Natural killer cell (primary cell): ENCODE measurements at regions not wholly inside any gene's neighbourhood (a gene's known extent, or its start where the extent isn't known, plus 50 kb on each side); places are given as distances from the start of the nearest gene placed in this dataset.
"Not testable (repeated sequence)": the region's sequence is repeated elsewhere in the genome, so short reads cannot be mapped to it uniquely, and the experiment has no call there.

Experiments
- ATAC-seq, 3 donors: fragments of 150-1000 bp in 2 of 3; fragments of 200-7000 bp in 1 of 3; cut with Tn5 transposase; 1 replicate in 1 of 3; 2 replicates in 2 of 3; pipeline ENCODE4 v1.10.0; 2021; ENCODE audit warnings: mild to moderate bottlenecking in 2 of 3, moderate library complexity in 2 of 3
- DNase-seq, 2 donors: peaks; one replicate each; pipeline versions ENCODE4 v3.0.0 to v3.0.0-alpha.2; 2013 to 2021; ENCODE audit warnings: mixed read lengths in 1 of 2
- H3K27ac ChIP-seq: one replicate; pipeline ENCODE4 v1.5.1; 2013; ENCODE audit warnings: mild to moderate bottlenecking, low read length
- H3K27me3 ChIP-seq: one replicate; pipeline ENCODE4 v1.6.1; 2013; ENCODE audit warnings: low read length; ENCODE audit not compliant: control insufficient read depth, insufficient read depth
- H3K36me3 ChIP-seq: one replicate; pipeline ENCODE4 v1.6.1; 2013; ENCODE audit warnings: low read length; ENCODE audit not compliant: control insufficient read depth, insufficient read depth
- H3K4me1 ChIP-seq: one replicate; pipeline ENCODE4 v1.6.1; 2013; ENCODE audit warnings: low read length; ENCODE audit not compliant: control insufficient read depth, insufficient read depth
- H3K4me3 ChIP-seq: one replicate; pipeline ENCODE4 v1.5.1; 2013; ENCODE audit warnings: low read length
- H3K9me3 ChIP-seq: one replicate; pipeline ENCODE4 v1.6.1; 2013; ENCODE audit warnings: low read length; ENCODE audit not compliant: control insufficient read depth, insufficient read depth
- H3K27ac Mint-ChIP-seq, 2 donors: one replicate each; pipeline ENCODE4 v1.8.0; 2022; ENCODE audit warnings: mild to moderate bottlenecking in 2 of 2, mixed read lengths in 2 of 2, moderate library complexity in 1 of 2
- H3K27me3 Mint-ChIP-seq, 2 donors: one replicate each; pipeline ENCODE4 v1.8.0; 2022; ENCODE audit warnings: low read depth in 2 of 2, mixed read lengths in 2 of 2
- H3K36me3 Mint-ChIP-seq: one replicate; pipeline ENCODE4 v1.8.0; 2022; ENCODE audit warnings: mixed read lengths
- H3K4me1 Mint-ChIP-seq, 2 donors: one replicate each; pipeline ENCODE4 v1.8.0; 2022; ENCODE audit warnings: mixed read lengths in 2 of 2
- H3K4me3 Mint-ChIP-seq: one replicate; pipeline ENCODE4 v1.8.0; 2022; ENCODE audit warnings: mild to moderate bottlenecking, moderate library complexity, mixed read lengths
- H3K9me3 Mint-ChIP-seq, 2 donors: one replicate each; pipeline ENCODE4 v1.8.0; 2022; ENCODE audit warnings: mixed read lengths in 2 of 2
- WGBS: methylation state at CpG from one replicate; pipeline ENCODE4 v1.1.7; 2013; ENCODE audit warnings: missing lambda C conversion rate; ENCODE audit not compliant: insufficient coverage; 5-methylcytosine and 5-hydroxymethylcytosine counted together
- intact Hi-C: fragments of 100-400 bp; cut with micrococcal nuclease; formaldehyde crosslinking; loops from one replicate; pipeline ENCODE4 v1.14.2; 2022
- TF ChIP-seq, protein P1 (sequence below): fragments of 200-600 bp; IDR thresholded peaks from one replicate; pipeline ENCODE4 v1.8.0; 2022; ENCODE audit warnings: antibody characterized with exemption

- Mint-ChIP-seq H3K4me3 (no peak overlapping the region), H3K27ac (no peak overlapping the region), H3K36me3 (no peaks in the 10 kb centered on the region), H3K27me3 (peaks cover 3 to 13% of the 10 kb centered on the region in 2 donors), H3K9me3 (no peaks in the 10 kb centered on the region), H3K4me1 (peaks cover 9 to 10% of the 10 kb centered on the region in 2 donors)
- WGBS: 95% methylated on average over 3 of the region's 3 CpGs
- Histone ChIP-seq H3K4me1 (no peaks in the 10 kb centered on the region), H3K4me3 (no peak overlapping the region), H3K36me3 (no peaks in the 10 kb centered on the region), H3K9me3 (no peaks in the 10 kb centered on the region), H3K27me3 (no peaks in the 10 kb centered on the region), H3K27ac (no peak overlapping the region)
- no peak for ATAC-seq
- TF ChIP-seq, protein P1, sequence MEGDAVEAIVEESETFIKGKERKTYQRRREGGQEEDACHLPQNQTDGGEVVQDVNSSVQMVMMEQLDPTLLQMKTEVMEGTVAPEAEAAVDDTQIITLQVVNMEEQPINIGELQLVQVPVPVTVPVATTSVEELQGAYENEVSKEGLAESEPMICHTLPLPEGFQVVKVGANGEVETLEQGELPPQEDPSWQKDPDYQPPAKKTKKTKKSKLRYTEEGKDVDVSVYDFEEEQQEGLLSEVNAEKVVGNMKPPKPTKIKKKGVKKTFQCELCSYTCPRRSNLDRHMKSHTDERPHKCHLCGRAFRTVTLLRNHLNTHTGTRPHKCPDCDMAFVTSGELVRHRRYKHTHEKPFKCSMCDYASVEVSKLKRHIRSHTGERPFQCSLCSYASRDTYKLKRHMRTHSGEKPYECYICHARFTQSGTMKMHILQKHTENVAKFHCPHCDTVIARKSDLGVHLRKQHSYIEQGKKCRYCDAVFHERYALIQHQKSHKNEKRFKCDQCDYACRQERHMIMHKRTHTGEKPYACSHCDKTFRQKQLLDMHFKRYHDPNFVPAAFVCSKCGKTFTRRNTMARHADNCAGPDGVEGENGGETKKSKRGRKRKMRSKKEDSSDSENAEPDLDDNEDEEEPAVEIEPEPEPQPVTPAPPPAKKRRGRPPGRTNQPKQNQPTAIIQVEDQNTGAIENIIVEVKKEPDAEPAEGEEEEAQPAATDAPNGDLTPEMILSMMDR: no peak
- no peak for DNase-seq
- intact Hi-C loops: no loop called here
These were observed 127.3 kb upstream of the TUT7 start for GRCh38 chr9:86481466-86481865.

- no CpG with 5 or more reads among the region's 1 CpG for WGBS
- H3K27me3 Mint-ChIP-seq: peaks cover 8 to 36% of the 10 kb centered on the region in 2 donors
- H3K4me1 ChIP-seq, H3K36me3 Mint-ChIP-seq, H3K36me3 ChIP-seq, H3K4me1 Mint-ChIP-seq, intact Hi-C loops, H3K9me3 Mint-ChIP-seq, H3K27me3 ChIP-seq, H3K27ac Mint-ChIP-seq, H3K9me3 ChIP-seq, DNase-seq, H3K27ac ChIP-seq, ATAC-seq, H3K4me3 ChIP-seq, H3K4me3 Mint-ChIP-seq: not testable (repeated sequence)
These were observed 121.0 kb upstream of the TUT7 start for GRCh38 chr9:86475255-86475654.

- DNase-seq: no peak
- H3K27me3 ChIP-seq: peaks cover 2% of the 10 kb centered on the region
- no peak overlapping the region for H3K4me3 ChIP-seq
- H3K9me3 ChIP-seq: no peaks in the 10 kb centered on the region
- H3K27ac Mint-ChIP-seq: no peak overlapping the region
- H3K4me1 Mint-ChIP-seq: no peaks in the 10 kb centered on the region
- H3K4me3 Mint-ChIP-seq: no peak overlapping the region
- no peaks in the 10 kb centered on the region for H3K9me3 Mint-ChIP-seq
- intact Hi-C loops: no loop called here
- no peak overlapping the region for H3K27ac ChIP-seq
- peaks cover 5 to 36% of the 10 kb centered on the region in 2 donors for H3K27me3 Mint-ChIP-seq
- ATAC-seq: no peak
- H3K4me1 ChIP-seq: no peaks in the 10 kb centered on the region
- TF ChIP-seq, protein P1: no peak
- H3K36me3 ChIP-seq: no peaks in the 10 kb centered on the region
- H3K36me3 Mint-ChIP-seq: no peaks in the 10 kb centered on the region
- 80% methylated on average over 7 of the region's 7 CpGs for WGBS
These were observed 117.1 kb upstream of the TUT7 start for GRCh38 chr9:86471171-86471815.

- ATAC-seq: no peak
These were observed 116.1 kb upstream of the TUT7 start for GRCh38 chr9:86470326-86470725.

More at GRCh38 chr9:86470326-86470725, 116.1 kb upstream of the TUT7 start:
- WGBS: 78% methylated on average over 1 of the region's 1 CpG
- Histone ChIP-seq H3K27ac (no peak overlapping the region), H3K4me1 (no peaks in the 10 kb centered on the region), H3K27me3 (peaks cover 2% of the 10 kb centered on the region), H3K36me3 (no peaks in the 10 kb centered on the region), H3K4me3 (no peak overlapping the region), H3K9me3 (no peaks in the 10 kb centered on the region)
- intact Hi-C loops: no loop called here
- Mint-ChIP-seq H3K4me3 (no peak overlapping the region), H3K36me3 (no peaks in the 10 kb centered on the region), H3K9me3 (no peaks in the 10 kb centered on the region), H3K27ac (no peak overlapping the region), H3K27me3 (peaks cover 5 to 36% of the 10 kb centered on the region in 2 donors), H3K4me1 (no peaks in the 10 kb centered on the region)
- TF ChIP-seq, protein P1: no peak
- no peak for DNase-seq
